HepG2 (cell line): ENCODE measurements at regions not wholly inside any gene's neighbourhood (a gene's known extent, or its start where the extent isn't known, plus 50 kb on each side); places are given as distances from the start of the nearest gene placed in this dataset.

Experiments
- CAMTA2 ChIP-seq: sonication (generic); formaldehyde crosslinking; IDR thresholded peaks from 2 replicates; pipeline ENCODE4 v1.4.0; 2020; ENCODE audit warnings: mild to moderate bottlenecking, missing genetic modification reagents, borderline replicate concordance
- CCDC6 ChIP-seq: sonication (generic); formaldehyde crosslinking; IDR thresholded peaks from 2 replicates; pipeline ENCODE4 v1.8.1; 2022; ENCODE audit warnings: mild to moderate bottlenecking, missing genetic modification reagents, moderate library complexity
- CTCF ChIP-seq: sonication (generic); formaldehyde crosslinking; IDR thresholded peaks from 2 replicates; pipeline ENCODE4 v1.5.0; 2020; ENCODE audit warnings: mild to moderate bottlenecking, missing genetic modification reagents, moderate library complexity
- PBX3 ChIP-seq: sonication (generic); formaldehyde crosslinking; IDR thresholded peaks from 2 replicates; pipeline ENCODE4 v1.8.1; 2023; ENCODE audit warnings: missing genetic modification reagents, inconsistent platforms, borderline replicate concordance
- RAD21 ChIP-seq: fragments of 450-650 bp; formaldehyde crosslinking; IDR thresholded peaks from 2 replicates; pipeline ENCODE4 v1.5.0; 2020; ENCODE audit warnings: mild to moderate bottlenecking
- SIN3B ChIP-seq: fragments of 150-350 bp; IDR thresholded peaks from 2 replicates; pipeline ENCODE4 v1.6.1; 2014; ENCODE audit warnings: low read length
- SP1 ChIP-seq, 2 experiments: fragments of 450-650 bp in 1 of 2; sonication (generic) in 1 of 2; formaldehyde crosslinking in 1 of 2; IDR thresholded peaks; 2 replicates each; pipeline versions ENCODE4 v1.4.0 to v1.6.1; 2016 to 2020; ENCODE audit warnings: missing genetic modification reagents in 1 of 2
- ZNF24 ChIP-seq: fragments of 450-650 bp; IDR thresholded peaks from 2 replicates; pipeline ENCODE4 v1.6.1; 2017; ENCODE audit warnings: antibody characterized with exemption, mild to moderate bottlenecking
- ZNF382 ChIP-seq: sonication (generic); formaldehyde crosslinking; IDR thresholded peaks from 2 replicates; pipeline ENCODE4 v1.5.0; 2020; ENCODE audit warnings: missing genetic modification reagents, mild to moderate bottlenecking, borderline replicate concordance

GRCh38 chr16:86365513-86366273, 144.6 kb upstream of the FOXF1 start:
- TF ChIP-seq SP1 (IDR thresholded peaks at IDR 0.05): no peak
- no peak for TF ChIP-seq SP1 (CRISPR knock-in tag; IDR thresholded peaks at IDR 0.05)
- TF ChIP-seq CTCF: no peak
- no peak for TF ChIP-seq ZNF24
- no peak for TF ChIP-seq RAD21
- no peak for TF ChIP-seq SIN3B
- TF ChIP-seq ZNF382 (CRISPR knock-in tag): no peak
- no peak for TF ChIP-seq CAMTA2 (CRISPR knock-in tag)
- TF ChIP-seq CCDC6 (CRISPR knock-in tag): no peak
- TF ChIP-seq PBX3: no peak
